ENCODE measurements at regions not wholly inside any gene's neighbourhood (a gene's known extent, or its start where the extent isn't known, plus 50 kb on each side); places are given as distances from the start of the nearest gene placed in this dataset.
A peak's percentile ranks its signal among the peaks of the same experiment; 100 is the strongest.

GRCh38 chr2:144702051-144702450, 182.1 kb upstream of the ZEB2 start:
- DNase-seq, result no peak
- Histone ChIP-seq H3K27me3 (ENCODE audit: insufficient read depth in 3 of 3, low read length in 2 of 3) (no peaks in the 10 kb centered on the region), H3K4me1 (no peaks in the 10 kb centered on the region), H3K36me3 (ENCODE audit: insufficient read depth in 1 of 2, low read depth in 1 of 2) (no peaks in the 10 kb centered on the region), H3K9me3 (no peaks in the 10 kb centered on the region), H3K27ac (no peak overlapping the region), H3K4me3 (no peak overlapping the region)
- no peak for ATAC-seq
- intact Hi-C loops (cut with DNase I), result no loop called here
- TF ChIP-seq CTCF (IDR thresholded peaks at IDR 0.05), result no peak
- WGBS, 3 donors, result 82 to 94% (median 86%) methylated on average over 1 of the region's 1 CpG

- ATAC-seq (no peak), DNase-seq (no peak)
- Histone ChIP-seq H3K4me1 (no peaks in the 10 kb centered on the region), H3K27ac (no peak overlapping the region), H3K9me3 (no peaks in the 10 kb centered on the region), H3K4me3 (no peak overlapping the region), H3K27me3 (ENCODE audit: insufficient read depth in 3 of 3, low read length in 2 of 3) (no peaks in the 10 kb centered on the region), H3K36me3 (ENCODE audit: insufficient read depth in 1 of 2, low read depth in 1 of 2) (no peaks in the 10 kb centered on the region)
- no peak for TF ChIP-seq CTCF (IDR thresholded peaks at IDR 0.05)
- 86 to 95% (median 90%) methylated on average over 2 of the region's 2 CpGs for WGBS, 3 donors
- intact Hi-C loops (cut with DNase I), result no loop called here
Measured at GRCh38 chr2:144701259-144701658, 181.3 kb upstream of the ZEB2 start.

- no peak overlapping the region for H3K27ac ChIP-seq
- 94 to 97% (median 97%) methylated on average over 3 of the region's 3 CpGs for WGBS, 3 donors
Measured at GRCh38 chr2:144698156-144698555, 178.2 kb upstream of the ZEB2 start.

GRCh38 chr2:144695657-144696056, 175.7 kb upstream of the ZEB2 start:
- no peaks in the 10 kb centered on the region for H3K36me3 ChIP-seq (ENCODE audit: insufficient read depth in 1 of 2, low read depth in 1 of 2)
- no peak for TF ChIP-seq CTCF (IDR thresholded peaks at IDR 0.05)
- DNase-seq (no peak), ATAC-seq (no peak)
- H3K4me1 ChIP-seq, result peaks cover 4% of the 10 kb centered on the region
- WGBS, 3 donors, result 69 to 85% (median 73%) methylated on average over 1 of the region's 1 CpG
- H3K9me3 ChIP-seq, result no peaks in the 10 kb centered on the region
- intact Hi-C loops (cut with DNase I), result no loop called here
- H3K4me3 ChIP-seq, result no peak overlapping the region
- no peaks in the 10 kb centered on the region for H3K27me3 ChIP-seq (ENCODE audit: insufficient read depth in 3 of 3, low read length in 2 of 3)
- no peak overlapping the region for H3K27ac ChIP-seq

More at GRCh38 chr2:144698156-144698555, 178.2 kb upstream of the ZEB2 start:
- Histone ChIP-seq H3K27me3 (ENCODE audit: insufficient read depth in 3 of 3, low read length in 2 of 3) (no peaks in the 10 kb centered on the region), H3K4me3 (no peak overlapping the region), H3K9me3 (no peaks in the 10 kb centered on the region), H3K36me3 (ENCODE audit: insufficient read depth in 1 of 2, low read depth in 1 of 2) (no peaks in the 10 kb centered on the region), H3K4me1 (peaks cover 4% of the 10 kb centered on the region)
- intact Hi-C loops (cut with DNase I), result no loop called here
- DNase-seq, result no peak
- TF ChIP-seq CTCF (IDR thresholded peaks at IDR 0.05), result no peak
- ATAC-seq, result no peak

- TF ChIP-seq CTCF (IDR thresholded peaks at IDR 0.05), result no peak
- peak in 2 of 4 donors; percentile 52 to 68 for ATAC-seq
- 50 to 70% (median 64%) methylated on average over 1 of the region's 1 CpG for WGBS, 3 donors
Measured at GRCh38 chr2:144694456-144694855, 174.5 kb upstream of the ZEB2 start.

More at GRCh38 chr2:144694456-144694855, 174.5 kb upstream of the ZEB2 start:
- Histone ChIP-seq H3K4me1 (peaks cover 4% of the 10 kb centered on the region), H3K36me3 (ENCODE audit: insufficient read depth in 1 of 2, low read depth in 1 of 2) (no peaks in the 10 kb centered on the region), H3K4me3 (no peak overlapping the region), H3K27ac (no peak overlapping the region), H3K27me3 (ENCODE audit: insufficient read depth in 3 of 3, low read length in 2 of 3) (no peaks in the 10 kb centered on the region), H3K9me3 (no peaks in the 10 kb centered on the region)
- DNase-seq, result no peak
- intact Hi-C loops (cut with DNase I), result no loop called here

Measured in psoas muscle (tissue), 7 donors.